AG04450 (cell line): ENCODE measurements at regions not wholly inside any gene's neighbourhood (a gene's known extent, or its start where the extent isn't known, plus 50 kb on each side); places are given as distances from the start of the nearest gene placed in this dataset.
"Not testable (repeated sequence)": the region's sequence is repeated elsewhere in the genome, so short reads cannot be mapped to it uniquely, and the experiment has no call there.

ENCODE experiments used
- CTCF ChIA-PET: fragments of 300-600, 350-600 bp; formaldehyde crosslinking; extraction: SDS; loops from one replicate; lab custom pipeline; 2022; ENCODE audit warnings: antibody characterized with exemption, inconsistent platforms; lab: Charles Lee
- POLR2A ChIA-PET: fragments of 350-600 bp; formaldehyde crosslinking; extraction: SDS; loops from one replicate; lab custom pipeline; 2021; ENCODE audit warnings: antibody characterized with exemption, inconsistent platforms; lab: Yijun Ruan, JAX
- DNase-seq: peaks from one replicate; pipeline ENCODE4 v3.0.0-alpha.2; 2011; ENCODE audit warnings: low read depth, low spot score
- H3K27ac ChIP-seq: one replicate; pipeline ENCODE4 v1.5.1; 2012; ENCODE audit warnings: low read depth, low read length, control low read depth
- H3K27me3 ChIP-seq: one replicate; pipeline ENCODE4 v1.6.0; 2012; ENCODE audit warnings: low read length; ENCODE audit not compliant: control insufficient read depth, insufficient read depth
- H3K4me3 ChIP-seq: 2 replicates; pipeline ENCODE4 v1.5.1; 2011; ENCODE audit warnings: mild to moderate bottlenecking, low read depth, low read length, control low read depth
- H3K9me3 ChIP-seq: 2 replicates; pipeline ENCODE4 v1.5.1; 2012; ENCODE audit warnings: low read length; ENCODE audit not compliant: control insufficient read depth, insufficient read depth
- CTCF ChIP-seq: IDR thresholded peaks from 2 replicates; pipeline ENCODE4 v1.5.1; 2011; ENCODE audit warnings: low read depth, low read length, control low read depth, inconsistent platforms

- H3K4me3 ChIP-seq = peak overlapping the region; percentile 41
- no peaks in the 10 kb centered on the region; the same call in 1 of the 2 replicates for H3K9me3 ChIP-seq
- peak; percentile 97 for DNase-seq
- no peaks in the 10 kb centered on the region for H3K27me3 ChIP-seq
- H3K27ac ChIP-seq = peak overlapping the region; percentile 100
- CTCF ChIA-PET = no interaction called here
- POLR2A ChIA-PET = interaction anchor here (0.7 to 0.9 kb wide), 4 partner anchors 23 to 768 kb away, joined by 3 to 4 read pairs (median 3); partner anchors contain the start of gene JARID2
- TF ChIP-seq CTCF = 0 out of 2 replicates have a peak, but pooled peaks have one; percentile 5
Measured at GRCh38 chr6:14476793-14477531, 359.4 kb downstream of the CD83 start.

- TF ChIP-seq CTCF = no peak
- DNase-seq = no peak
- Histone ChIP-seq H3K4me3 (peak overlapping the region; percentile 41; the same call in 1 of the 2 replicates), H3K27me3 (no peaks in the 10 kb centered on the region), H3K9me3 (no peaks in the 10 kb centered on the region; the same call in 1 of the 2 replicates), H3K27ac (peak overlapping the region; percentile 100)
- ChIA-PET CTCF (no interaction called here), POLR2A (interaction anchor here (0.7 to 0.9 kb wide), 2 partner anchors 22 to 768 kb away, joined by 3 to 4 read pairs; partner anchors contain the start of gene JARID2)
Measured at GRCh38 chr6:14477559-14477958, 360.0 kb downstream of the CD83 start.

GRCh38 chr6:14478381-14479225, 361.0 kb downstream of the CD83 start:
- Histone ChIP-seq H3K27ac (no peak overlapping the region), H3K27me3 (no peaks in the 10 kb centered on the region), H3K4me3 (no peak overlapping the region), H3K9me3 (no peaks in the 10 kb centered on the region; the same call in 1 of the 2 replicates)
- TF ChIP-seq CTCF = no peak
- DNase-seq = no peak
- ChIA-PET POLR2A (no interaction called here), CTCF (no interaction called here)

- POLR2A ChIA-PET, CTCF ChIA-PET, H3K27ac ChIP-seq, DNase-seq, H3K27me3 ChIP-seq, H3K9me3 ChIP-seq, H3K4me3 ChIP-seq: not testable (repeated sequence)
Measured at GRCh38 chr6:14481946-14482345, 364.4 kb downstream of the CD83 start.

GRCh38 chr6:14487625-14488024, 370.1 kb downstream of the CD83 start:
- Histone ChIP-seq H3K27me3 (no peaks in the 10 kb centered on the region), H3K4me3 (no peak overlapping the region), H3K9me3 (peaks cover 19% of the 10 kb centered on the region), H3K27ac (no peak overlapping the region)
- ChIA-PET POLR2A (no interaction called here), CTCF (no interaction called here)
- TF ChIP-seq CTCF = no peak
- DNase-seq = no peak
